ENCODE measurements at regions not wholly inside any gene's neighbourhood (a gene's known extent, or its start where the extent isn't known, plus 50 kb on each side); places are given as distances from the start of the nearest gene placed in this dataset.
"Not testable (repeated sequence)": the region's sequence is repeated elsewhere in the genome, so short reads cannot be mapped to it uniquely, and the experiment has no call there.

GRCh38 chr14:19096876-19097275, 129.6 kb downstream of the POTEM start:
- not testable (repeated sequence) for TF ChIP-seq POLR2A (IDR thresholded peaks at IDR 0.05); CTCF (IDR thresholded peaks at IDR 0.05 in 4 of 5, conservative IDR thresholded peaks at IDR 0.05 in 1 of 5)

Measured in gastrocnemius medialis (tissue), 4 donors.